MCF 10A (cell line): ENCODE measurements at regions not wholly inside any gene's neighbourhood (a gene's known extent, or its start where the extent isn't known, plus 50 kb on each side); places are given as distances from the start of the nearest gene placed in this dataset.

Experiments used
- BruUV-seq: library from RNA; stranded (reverse); fragments of 400-500 nt; replicated peaks from 2 replicates; lab custom pipeline; 2021; lab: Mats Ljungman, UMichigan
- CTCF ChIA-PET: fragments of 300-600 bp; sonication (Branson Sonifier 250); formaldehyde crosslinking; extraction: SDS; loops from one replicate; lab custom pipeline; 2021; ENCODE audit warnings: antibody characterized with exemption, inconsistent platforms; lab: Yijun Ruan, JAX
- POLR2A ChIA-PET: fragments of 300-600, 350-650 bp; sonication (Branson Sonifier 250); formaldehyde crosslinking; extraction: SDS; loops from one replicate; lab custom pipeline; 2020; ENCODE audit warnings: antibody characterized with exemption, inconsistent platforms; lab: Yijun Ruan, JAX
- DNase-seq: peaks from one replicate; pipeline ENCODE4 v3.0.0-alpha.2; 2018; ENCODE audit not compliant: unreplicated experiment
- H3K27ac Mint-ChIP-seq: one replicate; pipeline ENCODE4 v1.8.0; 2022; ENCODE audit warnings: mild to moderate bottlenecking, low read depth, mixed read lengths; ENCODE audit not compliant: unreplicated experiment
- H3K27me3 Mint-ChIP-seq: one replicate; pipeline ENCODE4 v1.8.0; 2022; ENCODE audit warnings: mixed read lengths; ENCODE audit not compliant: insufficient read depth, unreplicated experiment
- H3K36me3 Mint-ChIP-seq: one replicate; pipeline ENCODE4 v1.8.0; 2022; ENCODE audit warnings: mild to moderate bottlenecking, moderate library complexity, mixed read lengths; ENCODE audit not compliant: insufficient read depth, unreplicated experiment
- H3K4me1 Mint-ChIP-seq: one replicate; pipeline ENCODE4 v1.8.0; 2022; ENCODE audit warnings: mixed read lengths; ENCODE audit not compliant: insufficient read depth, unreplicated experiment
- H3K4me3 Mint-ChIP-seq: one replicate; pipeline ENCODE4 v1.8.0; 2022; ENCODE audit warnings: mild to moderate bottlenecking, moderate library complexity, mixed read lengths; ENCODE audit not compliant: unreplicated experiment
- H3K9me3 Mint-ChIP-seq: one replicate; pipeline ENCODE4 v1.8.0; 2022; ENCODE audit warnings: mixed read lengths; ENCODE audit not compliant: unreplicated experiment
- intact Hi-C: fragments of 100-400 bp; cut with micrococcal nuclease; formaldehyde crosslinking; loops from 2 replicates; pipeline ENCODE4 v1.14.1; 2022
- TF ChIP-seq, protein P1 (sequence below): fragments of 200-600 bp; IDR thresholded peaks from one replicate; pipeline ENCODE4 v1.8.0; 2022; ENCODE audit warnings: antibody characterized with exemption, mild to moderate bottlenecking; ENCODE audit not compliant: unreplicated experiment

DNA sequence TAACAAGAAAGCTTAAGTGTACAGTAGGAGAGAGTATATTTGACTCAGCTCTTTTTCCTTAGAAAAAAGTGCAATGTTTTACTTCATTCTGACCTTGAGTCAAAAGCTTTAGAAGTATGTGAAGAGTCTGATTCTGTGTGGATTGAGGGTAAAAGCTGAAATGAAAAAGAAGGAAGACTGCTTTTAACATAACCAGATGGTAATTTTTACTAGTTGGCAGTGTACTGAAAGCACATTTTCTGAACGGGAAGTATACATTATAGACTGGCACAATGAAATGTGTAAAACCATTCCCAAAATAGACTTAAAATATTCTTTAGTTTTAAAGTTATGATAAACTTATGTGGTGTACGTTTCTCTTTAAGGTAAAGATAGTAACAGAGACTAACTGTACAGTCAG, 197.8 kb upstream of the ZNF717 start:
- peaks cover 29% of the 10 kb centered on the region for H3K27me3 Mint-ChIP-seq
- H3K36me3 Mint-ChIP-seq = peaks cover under 1% of the 10 kb centered on the region
- TF ChIP-seq, protein P1, sequence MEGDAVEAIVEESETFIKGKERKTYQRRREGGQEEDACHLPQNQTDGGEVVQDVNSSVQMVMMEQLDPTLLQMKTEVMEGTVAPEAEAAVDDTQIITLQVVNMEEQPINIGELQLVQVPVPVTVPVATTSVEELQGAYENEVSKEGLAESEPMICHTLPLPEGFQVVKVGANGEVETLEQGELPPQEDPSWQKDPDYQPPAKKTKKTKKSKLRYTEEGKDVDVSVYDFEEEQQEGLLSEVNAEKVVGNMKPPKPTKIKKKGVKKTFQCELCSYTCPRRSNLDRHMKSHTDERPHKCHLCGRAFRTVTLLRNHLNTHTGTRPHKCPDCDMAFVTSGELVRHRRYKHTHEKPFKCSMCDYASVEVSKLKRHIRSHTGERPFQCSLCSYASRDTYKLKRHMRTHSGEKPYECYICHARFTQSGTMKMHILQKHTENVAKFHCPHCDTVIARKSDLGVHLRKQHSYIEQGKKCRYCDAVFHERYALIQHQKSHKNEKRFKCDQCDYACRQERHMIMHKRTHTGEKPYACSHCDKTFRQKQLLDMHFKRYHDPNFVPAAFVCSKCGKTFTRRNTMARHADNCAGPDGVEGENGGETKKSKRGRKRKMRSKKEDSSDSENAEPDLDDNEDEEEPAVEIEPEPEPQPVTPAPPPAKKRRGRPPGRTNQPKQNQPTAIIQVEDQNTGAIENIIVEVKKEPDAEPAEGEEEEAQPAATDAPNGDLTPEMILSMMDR = no peak
- no peak overlapping the region for H3K4me3 Mint-ChIP-seq
- BruUV-seq = no TSS peak
- intact Hi-C loops = no loop called here
- H3K4me1 Mint-ChIP-seq = no peaks in the 10 kb centered on the region
- H3K27ac Mint-ChIP-seq = no peak overlapping the region
- ChIA-PET CTCF (no interaction called here), POLR2A (no interaction called here)
- H3K9me3 Mint-ChIP-seq = peaks cover 11% of the 10 kb centered on the region
- DNase-seq = no peak

DNA sequence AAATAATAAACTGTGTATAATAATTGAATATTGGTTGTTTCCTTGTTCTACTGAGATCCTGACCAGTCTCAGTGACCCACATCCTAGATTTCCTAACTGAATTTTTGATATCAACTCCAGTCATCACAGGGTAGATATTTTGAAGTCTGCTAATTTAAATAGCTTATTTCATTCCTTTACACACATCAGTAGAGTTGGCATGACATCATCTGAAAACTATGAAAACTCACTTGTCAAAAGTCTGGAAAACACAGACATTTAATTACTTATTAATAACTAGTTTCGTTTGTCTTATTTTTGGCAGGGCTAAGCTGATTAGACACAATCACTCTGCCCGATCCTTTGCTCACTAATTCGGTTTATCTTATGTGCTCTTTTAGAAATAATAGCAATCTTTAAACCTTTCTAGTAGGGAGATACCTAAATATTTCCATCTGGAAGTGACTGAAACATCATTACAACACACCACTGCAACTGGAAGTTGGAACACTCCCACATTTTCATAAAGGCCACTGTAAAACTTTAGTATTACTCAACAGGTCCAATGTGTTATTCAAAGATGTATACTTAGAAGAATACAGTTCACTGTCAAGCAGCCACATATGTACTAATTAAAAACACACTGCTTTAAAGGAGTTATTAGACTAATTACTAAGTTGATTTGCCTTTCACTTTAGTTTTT, 198.4 kb upstream of the ZNF717 start:
- TF ChIP-seq, protein P1 = no peak
- Mint-ChIP-seq H3K27ac (no peak overlapping the region), H3K9me3 (peaks cover 12% of the 10 kb centered on the region), H3K27me3 (peaks cover 32% of the 10 kb centered on the region), H3K36me3 (peaks cover 7% of the 10 kb centered on the region), H3K4me1 (no peaks in the 10 kb centered on the region), H3K4me3 (no peak overlapping the region)
- intact Hi-C loops = no loop called here
- ChIA-PET CTCF (no interaction called here), POLR2A (no interaction called here)
- DNase-seq = no peak
- BruUV-seq = no TSS peak

GRCh38 chr3:75985432-75985831, 200.1 kb upstream of the ZNF717 start:
- ChIA-PET POLR2A (no interaction called here), CTCF (no interaction called here)
- TF ChIP-seq, protein P1 = no peak
- Mint-ChIP-seq H3K27ac (no peak overlapping the region), H3K4me3 (no peak overlapping the region), H3K27me3 (peaks cover 32% of the 10 kb centered on the region), H3K36me3 (peaks cover 7% of the 10 kb centered on the region), H3K9me3 (peaks cover 12% of the 10 kb centered on the region), H3K4me1 (no peaks in the 10 kb centered on the region)
- intact Hi-C loops = no loop called here
- BruUV-seq = no TSS peak
- DNase-seq = no peak

- H3K4me1 Mint-ChIP-seq = no peaks in the 10 kb centered on the region
- POLR2A ChIA-PET = no interaction called here
- peaks cover 23% of the 10 kb centered on the region for H3K27me3 Mint-ChIP-seq
- DNase-seq = no peak
- CTCF ChIA-PET = no interaction called here
- intact Hi-C loops = loop anchor here (5.0 kb wide), 1 partner anchor 927 kb away; no protein-coding TSS in a partner anchor
- TF ChIP-seq, protein P1 = no peak
- H3K4me3 Mint-ChIP-seq = no peak overlapping the region
- H3K9me3 Mint-ChIP-seq = no peaks in the 10 kb centered on the region
- no peak overlapping the region for H3K27ac Mint-ChIP-seq
- H3K36me3 Mint-ChIP-seq = no peaks in the 10 kb centered on the region
- no TSS peak for BruUV-seq
These were observed 224.9 kb upstream of the ZNF717 start for GRCh38 chr3:76010252-76010651.
